ENCODE measurements at regions not wholly inside any gene's neighbourhood (a gene's known extent, or its start where the extent isn't known, plus 50 kb on each side); places are given as distances from the start of the nearest gene placed in this dataset.

- TF ChIP-seq POLR2AphosphoS5 (IDR thresholded peaks at IDR 0.05; ENCODE audit: low read depth, low read length) (no peak), POU2F2 (IDR thresholded peaks at IDR 0.05; ENCODE audit: low read depth, low read length) (no peak), POLR2A (IDR thresholded peaks at IDR 0.05; ENCODE audit: low read depth, low read length) (no peak), PAX5 (IDR thresholded peaks at IDR 0.05; ENCODE audit: insufficient read depth, low read length, severe bottlenecking) (no peak), SPI1 (IDR thresholded peaks at IDR 0.05; ENCODE audit: low read depth, low read length) (no peak), TAF1 (IDR thresholded peaks at IDR 0.05; ENCODE audit: low read depth, low read length) (no peak)
- DNase-seq (ENCODE audit: insufficient read length, low spot score) (no peak), FAIRE-seq (no peak)
Observed at GRCh38 chr10:35916791-35917190, 274.7 kb upstream of the FZD8 start.

DNA sequence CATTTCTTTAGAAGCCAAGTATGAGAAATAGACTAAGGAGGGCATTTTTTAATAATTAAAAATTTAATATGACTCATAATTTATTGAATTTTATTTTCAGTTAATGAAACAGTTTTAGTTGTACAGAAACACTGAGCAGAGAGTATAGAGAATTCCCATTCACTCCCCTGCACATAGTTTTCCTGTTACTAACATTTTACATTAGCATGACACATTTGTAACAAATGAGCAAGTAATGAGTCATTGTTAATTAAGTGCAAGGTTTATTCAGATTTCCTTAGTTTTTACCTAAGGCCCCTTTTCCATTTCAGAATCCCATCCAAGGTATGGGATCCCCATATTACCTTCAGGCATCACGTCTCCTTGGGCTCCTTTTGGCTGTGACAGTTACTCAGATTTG is 271.5 kb upstream of the FZD8 start:
- no peak for FAIRE-seq
- TF ChIP-seq POLR2AphosphoS5 (IDR thresholded peaks at IDR 0.05; ENCODE audit: low read depth, low read length) (no peak), TAF1 (IDR thresholded peaks at IDR 0.05; ENCODE audit: low read depth, low read length) (no peak), POU2F2 (IDR thresholded peaks at IDR 0.05; ENCODE audit: low read depth, low read length) (no peak), SPI1 (IDR thresholded peaks at IDR 0.05; ENCODE audit: low read depth, low read length) (no peak), PAX5 (IDR thresholded peaks at IDR 0.05; ENCODE audit: insufficient read depth, low read length, severe bottlenecking) (no peak), POLR2A (IDR thresholded peaks at IDR 0.05; ENCODE audit: low read depth, low read length) (no peak)
- DNase-seq (ENCODE audit: insufficient read length, low spot score), result no peak

DNA sequence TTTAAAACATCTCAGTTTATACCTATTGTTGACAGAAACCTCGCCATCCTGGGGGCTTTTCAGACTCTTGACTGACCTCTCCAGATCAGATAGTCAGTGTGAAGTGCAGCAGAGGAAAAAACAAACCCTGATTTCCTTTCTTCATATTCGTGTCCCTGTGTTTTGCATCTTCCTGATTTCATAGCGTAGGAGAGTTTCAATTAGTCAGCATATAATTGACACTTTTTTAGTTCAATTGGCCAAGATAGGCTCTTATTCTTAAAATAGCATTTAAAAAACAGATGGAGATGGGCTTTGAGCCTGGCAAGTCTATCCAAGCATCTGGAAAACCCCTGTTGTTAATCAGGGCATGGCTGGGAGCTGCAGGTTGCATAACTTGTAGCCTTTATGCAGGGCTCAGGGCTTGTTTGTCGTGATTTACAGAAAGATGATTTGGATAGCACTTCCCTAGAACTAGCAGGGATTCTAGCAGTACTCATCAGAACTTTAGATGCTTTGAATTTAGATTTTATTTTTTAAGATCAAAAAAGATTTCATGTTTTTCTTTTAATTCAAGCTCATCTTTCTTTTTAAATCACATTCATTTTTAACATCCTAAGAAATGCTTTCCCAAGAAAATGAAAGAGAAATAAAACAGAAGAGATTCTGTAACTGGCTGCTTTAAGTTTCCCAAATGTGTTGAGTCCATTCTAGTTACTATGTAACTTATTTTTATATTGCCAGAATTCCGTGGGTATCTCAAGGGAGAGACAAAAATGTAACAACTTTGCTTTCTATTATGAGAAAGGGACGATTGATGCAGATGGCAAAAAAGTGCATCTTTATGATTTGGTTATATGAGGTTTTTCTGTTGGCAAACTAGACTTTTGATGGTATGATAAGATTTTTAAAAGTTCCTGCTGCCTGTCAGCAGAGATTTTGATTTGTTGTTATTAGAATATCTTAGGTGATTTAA is 270.8 kb upstream of the FZD8 start:
- DNase-seq (ENCODE audit: insufficient read length, low spot score) (no peak), FAIRE-seq (no peak)
- TF ChIP-seq POLR2AphosphoS5 (IDR thresholded peaks at IDR 0.05; ENCODE audit: low read depth, low read length) (no peak), PAX5 (IDR thresholded peaks at IDR 0.05; ENCODE audit: insufficient read depth, low read length, severe bottlenecking) (no peak), TAF1 (IDR thresholded peaks at IDR 0.05; ENCODE audit: low read depth, low read length) (no peak), POLR2A (IDR thresholded peaks at IDR 0.05; ENCODE audit: low read depth, low read length) (no peak), POU2F2 (IDR thresholded peaks at IDR 0.05; ENCODE audit: low read depth, low read length) (no peak), SPI1 (IDR thresholded peaks at IDR 0.05; ENCODE audit: low read depth, low read length) (no peak)

GRCh38 chr10:35911954-35912353 is 269.9 kb upstream of the FZD8 start:
- TF ChIP-seq POLR2AphosphoS5 (IDR thresholded peaks at IDR 0.05; ENCODE audit: low read depth, low read length) (no peak), SPI1 (IDR thresholded peaks at IDR 0.05; ENCODE audit: low read depth, low read length) (no peak), POLR2A (IDR thresholded peaks at IDR 0.05; ENCODE audit: low read depth, low read length) (no peak), PAX5 (IDR thresholded peaks at IDR 0.05; ENCODE audit: insufficient read depth, low read length, severe bottlenecking) (no peak), POU2F2 (IDR thresholded peaks at IDR 0.05; ENCODE audit: low read depth, low read length) (no peak), TAF1 (IDR thresholded peaks at IDR 0.05; ENCODE audit: low read depth, low read length) (no peak)
- DNase-seq (ENCODE audit: insufficient read length, low spot score), result no peak
- no peak for FAIRE-seq

GRCh38 chr10:35911233-35911632 is 269.1 kb upstream of the FZD8 start:
- FAIRE-seq (no peak), DNase-seq (ENCODE audit: insufficient read length, low spot score) (no peak)
- TF ChIP-seq POU2F2 (IDR thresholded peaks at IDR 0.05; ENCODE audit: low read depth, low read length) (no peak), SPI1 (IDR thresholded peaks at IDR 0.05; ENCODE audit: low read depth, low read length) (no peak), PAX5 (IDR thresholded peaks at IDR 0.05; ENCODE audit: insufficient read depth, low read length, severe bottlenecking) (no peak), POLR2A (IDR thresholded peaks at IDR 0.05; ENCODE audit: low read depth, low read length) (no peak)

DNA sequence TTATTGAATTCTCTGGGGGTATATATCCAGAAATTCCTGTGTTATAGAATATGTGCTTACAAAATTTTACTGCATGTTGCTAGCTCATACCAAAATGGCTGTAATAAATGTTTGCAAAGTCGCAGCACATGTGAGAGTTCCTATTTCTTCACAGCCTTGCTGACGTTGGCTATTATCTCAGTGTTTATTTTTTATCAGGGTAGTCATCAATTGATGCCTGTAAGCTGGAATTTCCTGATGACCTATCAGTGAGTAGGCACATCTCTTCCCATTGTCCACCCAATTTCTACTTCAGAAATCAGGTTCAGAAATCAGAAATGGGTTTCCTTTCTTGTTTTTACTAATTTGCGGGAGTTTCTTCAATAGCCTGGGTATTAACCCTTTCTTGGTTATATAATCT is 268.1 kb upstream of the FZD8 start:
- no peak for FAIRE-seq
- DNase-seq (ENCODE audit: insufficient read length, low spot score), result no peak
- TF ChIP-seq POLR2A (IDR thresholded peaks at IDR 0.05; ENCODE audit: low read depth, low read length), result no peak
- no peak for TF ChIP-seq SPI1 (IDR thresholded peaks at IDR 0.05; ENCODE audit: low read depth, low read length)
- TF ChIP-seq TAF1 (IDR thresholded peaks at IDR 0.05; ENCODE audit: low read depth, low read length), result no peak
- TF ChIP-seq PAX5 (IDR thresholded peaks at IDR 0.05; ENCODE audit: insufficient read depth, low read length, severe bottlenecking), result no peak
- TF ChIP-seq POLR2AphosphoS5 (IDR thresholded peaks at IDR 0.05; ENCODE audit: low read depth, low read length), result no peak
- no peak for TF ChIP-seq POU2F2 (IDR thresholded peaks at IDR 0.05; ENCODE audit: low read depth, low read length)

DNA sequence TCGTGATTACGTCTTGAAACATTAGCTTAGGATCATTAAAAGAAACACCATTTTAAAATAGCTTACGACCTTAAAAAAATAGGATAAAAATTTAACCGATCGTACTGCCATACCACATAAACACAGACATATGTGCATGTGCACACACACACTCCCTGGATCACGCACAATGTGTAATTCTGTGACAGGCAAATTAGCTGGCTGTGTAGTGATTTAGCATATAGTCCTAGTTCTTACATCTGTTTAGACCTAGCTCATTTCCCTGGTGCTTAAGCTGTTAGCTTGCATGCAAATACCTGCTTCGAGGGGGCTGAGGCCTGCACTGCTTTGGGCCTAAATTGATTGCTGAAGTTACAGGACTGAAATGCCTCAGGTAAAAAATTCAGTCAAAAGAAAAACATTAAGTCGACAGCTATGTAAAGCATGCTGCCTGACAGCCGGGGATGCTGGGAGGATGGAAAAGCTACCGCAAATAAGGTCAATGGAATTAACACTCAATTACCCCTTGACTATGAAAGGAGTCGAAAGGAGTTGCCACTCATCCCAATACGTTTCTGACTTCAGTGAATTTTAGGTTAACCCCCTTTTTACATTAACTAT is 267.1 kb upstream of the FZD8 start:
- no peak for TF ChIP-seq POLR2AphosphoS5 (IDR thresholded peaks at IDR 0.05; ENCODE audit: low read depth, low read length)
- TF ChIP-seq POU2F2 (IDR thresholded peaks at IDR 0.05; ENCODE audit: low read depth, low read length), result no peak
- no peak for TF ChIP-seq PAX5 (IDR thresholded peaks at IDR 0.05; ENCODE audit: insufficient read depth, low read length, severe bottlenecking)
- TF ChIP-seq TAF1 (IDR thresholded peaks at IDR 0.05; ENCODE audit: low read depth, low read length), result no peak
- TF ChIP-seq POLR2A (IDR thresholded peaks at IDR 0.05; ENCODE audit: low read depth, low read length), result no peak
- no peak for TF ChIP-seq SPI1 (IDR thresholded peaks at IDR 0.05; ENCODE audit: low read depth, low read length)
- DNase-seq (ENCODE audit: insufficient read length, low spot score) (no peak), FAIRE-seq (no peak)

DNA sequence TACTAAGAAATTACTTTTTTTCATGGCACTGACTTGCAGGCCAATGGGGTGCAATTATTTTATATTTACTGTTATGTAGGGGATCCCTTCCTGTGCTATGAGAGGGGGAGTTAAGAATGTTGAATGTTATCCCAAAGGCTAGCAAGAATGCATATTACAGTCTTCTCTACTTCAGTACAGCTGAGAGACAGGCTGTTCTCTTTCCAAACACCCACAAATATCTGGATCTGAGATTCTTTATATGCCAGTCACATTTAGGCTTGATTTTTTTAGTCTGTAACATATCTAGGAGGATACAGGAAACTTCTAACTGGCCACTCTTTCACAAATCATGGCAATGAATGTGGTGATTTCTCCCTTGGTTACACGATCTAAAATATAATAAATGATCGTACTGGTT is 266.4 kb upstream of the FZD8 start:
- DNase-seq (ENCODE audit: insufficient read length, low spot score) (no peak), FAIRE-seq (no peak)
- TF ChIP-seq POLR2A (IDR thresholded peaks at IDR 0.05; ENCODE audit: low read depth, low read length) (no peak), TAF1 (IDR thresholded peaks at IDR 0.05; ENCODE audit: low read depth, low read length) (no peak), PAX5 (IDR thresholded peaks at IDR 0.05; ENCODE audit: insufficient read depth, low read length, severe bottlenecking) (no peak), POU2F2 (IDR thresholded peaks at IDR 0.05; ENCODE audit: low read depth, low read length) (no peak), POLR2AphosphoS5 (IDR thresholded peaks at IDR 0.05; ENCODE audit: low read depth, low read length) (no peak), SPI1 (IDR thresholded peaks at IDR 0.05; ENCODE audit: low read depth, low read length) (no peak)

DNA sequence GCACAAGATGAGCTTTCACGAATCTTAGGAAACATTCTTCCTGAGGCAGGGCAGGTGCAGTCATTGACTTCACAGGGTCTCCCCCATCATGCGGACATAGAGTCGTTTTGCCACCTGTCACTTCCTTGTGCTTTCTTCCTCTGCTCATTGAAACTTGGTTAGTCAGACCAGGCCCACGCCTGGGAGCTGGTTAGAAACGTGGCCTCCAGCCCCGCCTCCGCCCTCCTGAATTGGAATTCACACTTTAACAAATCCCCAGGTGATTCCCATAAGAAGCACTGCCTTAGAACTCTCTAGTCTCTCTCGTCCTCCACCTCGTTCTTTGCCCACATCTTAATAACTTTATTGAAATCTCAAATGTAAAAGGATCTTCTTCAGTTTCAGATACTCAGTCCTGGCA is 265.5 kb upstream of the FZD8 start:
- DNase-seq (ENCODE audit: insufficient read length, low spot score) (no peak), FAIRE-seq (no peak)
- TF ChIP-seq SPI1 (IDR thresholded peaks at IDR 0.05; ENCODE audit: low read depth, low read length) (no peak), POLR2A (IDR thresholded peaks at IDR 0.05; ENCODE audit: low read depth, low read length) (no peak), POU2F2 (IDR thresholded peaks at IDR 0.05; ENCODE audit: low read depth, low read length) (no peak)

Measured in GM12891 (cell line).